Keratinocyte (primary cell): ENCODE measurements at regions not wholly inside any gene's neighbourhood (a gene's known extent, or its start where the extent isn't known, plus 50 kb on each side); places are given as distances from the start of the nearest gene placed in this dataset.

Experiments
- EZH2 ChIP-seq: IDR thresholded peaks from one replicate; pipeline ENCODE4 v1.6.1; 2012; ENCODE audit warnings: inconsistent platforms, mild to moderate bottlenecking, low read length, moderate library complexity
- TF ChIP-seq, protein P1 (sequence below), 3 experiments: IDR thresholded peaks in 1 of 3; conservative IDR thresholded peaks in 1 of 3; optimal IDR thresholded peaks in 1 of 3; 2 replicates in 2 of 3; 3 replicates in 1 of 3; pipeline versions ENCODE3 to v1.5.1; 2011; ENCODE audit warnings: low read length in 3 of 3, mild to moderate bottlenecking in 3 of 3, moderate library complexity in 2 of 3, control low read depth in 1 of 3, inconsistent platforms in 1 of 3; ENCODE audit not compliant: insufficient read depth in 2 of 3; ENCODE audit errors: extremely low read depth in 1 of 3

DNA sequence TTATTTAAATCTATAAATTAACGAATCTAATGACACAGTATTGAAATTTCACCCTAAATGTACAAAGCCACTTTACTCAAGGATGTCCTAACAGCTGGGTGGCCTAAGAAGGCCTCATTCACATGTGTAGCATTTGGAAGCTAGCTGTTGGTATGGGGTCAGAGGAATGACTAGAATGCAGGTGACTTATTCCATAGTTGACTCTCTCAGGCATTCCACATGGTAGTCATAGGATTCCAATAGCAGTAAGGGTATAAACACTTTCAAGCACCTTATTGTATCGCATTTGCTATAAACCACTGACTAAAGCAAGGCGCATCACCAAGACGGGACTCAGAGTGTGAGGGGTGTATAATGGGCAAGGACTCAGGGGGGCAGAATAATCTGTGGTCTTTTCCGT lies 294.8 kb upstream of the EPHA3 start:
- TF ChIP-seq, protein P1, sequence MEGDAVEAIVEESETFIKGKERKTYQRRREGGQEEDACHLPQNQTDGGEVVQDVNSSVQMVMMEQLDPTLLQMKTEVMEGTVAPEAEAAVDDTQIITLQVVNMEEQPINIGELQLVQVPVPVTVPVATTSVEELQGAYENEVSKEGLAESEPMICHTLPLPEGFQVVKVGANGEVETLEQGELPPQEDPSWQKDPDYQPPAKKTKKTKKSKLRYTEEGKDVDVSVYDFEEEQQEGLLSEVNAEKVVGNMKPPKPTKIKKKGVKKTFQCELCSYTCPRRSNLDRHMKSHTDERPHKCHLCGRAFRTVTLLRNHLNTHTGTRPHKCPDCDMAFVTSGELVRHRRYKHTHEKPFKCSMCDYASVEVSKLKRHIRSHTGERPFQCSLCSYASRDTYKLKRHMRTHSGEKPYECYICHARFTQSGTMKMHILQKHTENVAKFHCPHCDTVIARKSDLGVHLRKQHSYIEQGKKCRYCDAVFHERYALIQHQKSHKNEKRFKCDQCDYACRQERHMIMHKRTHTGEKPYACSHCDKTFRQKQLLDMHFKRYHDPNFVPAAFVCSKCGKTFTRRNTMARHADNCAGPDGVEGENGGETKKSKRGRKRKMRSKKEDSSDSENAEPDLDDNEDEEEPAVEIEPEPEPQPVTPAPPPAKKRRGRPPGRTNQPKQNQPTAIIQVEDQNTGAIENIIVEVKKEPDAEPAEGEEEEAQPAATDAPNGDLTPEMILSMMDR (optimal IDR thresholded peaks at IDR 0.05 in 1 of 3, IDR thresholded peaks at IDR 0.05 in 1 of 3, conservative IDR thresholded peaks at IDR 0.05 in 1 of 3; ENCODE audit: extremely low read depth in 1 of 3, insufficient read depth in 2 of 3, low read length in 3 of 3): no peak
- no peak for TF ChIP-seq EZH2
